H1 (cell line): ENCODE measurements at regions not wholly inside any gene's neighbourhood (a gene's known extent, or its start where the extent isn't known, plus 50 kb on each side); places are given as distances from the start of the nearest gene placed in this dataset.

ENCODE experiments used
- CTCF ChIA-PET: fragments of 300-600 bp; sonication (Branson Sonifier 250); formaldehyde crosslinking; loops from one replicate; lab custom pipeline; 2021; ENCODE audit not compliant: partially characterized antibody; lab: Charles Lee
- POLR2A ChIA-PET: fragments of 300-600 bp; sonication (Branson Sonifier 250); formaldehyde crosslinking; loops from one replicate; lab custom pipeline; 2021; ENCODE audit warnings: inconsistent platforms; ENCODE audit not compliant: partially characterized antibody; lab: Charles Lee
- DNase-seq, 2 experiments: peaks; one replicate each; pipeline versions ENCODE4 v3.0.0 to v3.0.0-alpha.2; 2010 to 2022; ENCODE audit warnings: low spot score in 2 of 2, low read depth in 1 of 2, mixed read lengths in 1 of 2
- FAIRE-seq: peaks from 2 replicates; lab custom pipeline; 2011; peaks lifted over from hg19 to GRCh38; lab: Jason Lieb, UNC
- H2AFZ ChIP-seq: 2 replicates; pipeline ENCODE4 v1.8.1; 2012; ENCODE audit warnings: low read length, inconsistent platforms
- H2AK5ac ChIP-seq: 2 replicates; pipeline ENCODE4 v1.6.1; 2013; ENCODE audit warnings: low read depth, low read length
- H2BK120ac ChIP-seq: replicated peaks from 2 replicates; pipeline ENCODE3; 2013; ENCODE audit warnings: low read depth, low read length, inconsistent platforms
- H2BK12ac ChIP-seq: 2 replicates; pipeline ENCODE4 v1.6.1; 2013; ENCODE audit warnings: low read depth, low read length
- H2BK15ac ChIP-seq: 2 replicates; pipeline ENCODE4 v1.6.1; 2013; ENCODE audit warnings: low read length
- H2BK20ac ChIP-seq: 2 replicates; pipeline ENCODE4 v1.6.1; 2013; ENCODE audit warnings: low read length
- H2BK5ac ChIP-seq: 2 replicates; pipeline ENCODE4 v1.6.1; 2013; ENCODE audit warnings: low read depth, low read length
- H3K14ac ChIP-seq: 2 replicates; pipeline ENCODE4 v1.6.1; 2013; ENCODE audit warnings: inconsistent platforms; ENCODE audit not compliant: insufficient read length
- H3K18ac ChIP-seq: 2 replicates; pipeline ENCODE4 v1.6.1; 2013; ENCODE audit warnings: low read length; ENCODE audit errors: extremely low read depth
- H3K23ac ChIP-seq: 2 replicates; pipeline ENCODE4 v1.6.1; 2013; ENCODE audit warnings: inconsistent platforms; ENCODE audit not compliant: insufficient read length
- H3K23me2 ChIP-seq: 2 replicates; pipeline ENCODE4 v1.6.1; 2013; ENCODE audit warnings: low read depth, low read length
- H3K27ac ChIP-seq: 2 replicates; pipeline ENCODE4 v1.6.1; 2011; ENCODE audit warnings: low read depth, low read length, inconsistent platforms
- H3K27me3 ChIP-seq, 4 experiments: replicated peaks in 1 of 4; 1 replicate in 1 of 4; 2 replicates in 3 of 4; pipeline versions ENCODE4 v1.6.1 to v1.8.1; 2011 to 2013; ENCODE audit warnings: low read length in 3 of 4, mild to moderate bottlenecking in 3 of 4, inconsistent platforms in 2 of 4, mixed read lengths in 2 of 4, moderate library complexity in 1 of 4; ENCODE audit not compliant: control insufficient read depth in 3 of 4, insufficient read depth in 3 of 4; ENCODE audit errors: extremely low read depth in 1 of 4
- H3K36me3 ChIP-seq, 4 experiments: 2 replicates each; pipeline versions ENCODE4 v1.6.1 to v1.8.1; 2011 to 2013; ENCODE audit warnings: mild to moderate bottlenecking in 4 of 4, low read length in 3 of 4, moderate library complexity in 2 of 4, control low read depth in 1 of 4, inconsistent platforms in 1 of 4; ENCODE audit not compliant: insufficient read depth in 4 of 4, control insufficient read depth in 2 of 4
- H3K4ac ChIP-seq: replicated peaks from 2 replicates; pipeline ENCODE3; 2013; ENCODE audit warnings: low read length, low read depth, mixed read lengths, inconsistent platforms; ENCODE audit not compliant: insufficient read length
- H3K4me1 ChIP-seq, 4 experiments: replicated peaks in 1 of 4; 1 replicate in 1 of 4; 2 replicates in 3 of 4; pipeline versions ENCODE4 v1.6.1 to v1.8.1; 2011 to 2013; ENCODE audit warnings: low read length in 3 of 4, inconsistent platforms in 2 of 4, mixed read lengths in 1 of 4; ENCODE audit not compliant: insufficient read depth in 4 of 4, control insufficient read depth in 3 of 4
- H3K4me2 ChIP-seq, 2 experiments: 2 replicates each; pipeline versions ENCODE4 v1.6.1 to v1.8.1; 2011 to 2013; ENCODE audit warnings: low read depth in 2 of 2, low read length in 2 of 2, control low read depth in 1 of 2, inconsistent platforms in 1 of 2, mild to moderate bottlenecking in 1 of 2; ENCODE audit not compliant: insufficient read depth in 1 of 2
- H3K4me3 ChIP-seq, 4 experiments: fragments of 200-600, 300-600 bp in 1 of 4; sonication (generic), shearing (Covaris generic), sonication (Bioruptor Twin) in 1 of 4; 2 replicates each; pipeline versions ENCODE4 v1.5.1 to v1.8.1; 2011 to 2016; ENCODE audit warnings: low read length in 4 of 4, low read depth in 3 of 4, control low read depth in 2 of 4, inconsistent platforms in 2 of 4, mild to moderate bottlenecking in 2 of 4, mixed read lengths in 1 of 4, moderate library complexity in 1 of 4; ENCODE audit not compliant: insufficient read depth in 2 of 4; ENCODE audit errors: extremely low read depth in 1 of 4
- H3K56ac ChIP-seq: replicated peaks from 2 replicates; pipeline ENCODE3; 2013; ENCODE audit warnings: low read depth, mild to moderate bottlenecking, mixed read lengths, low read length, inconsistent platforms; ENCODE audit not compliant: insufficient read length
- H3K79me1 ChIP-seq: 2 replicates; pipeline ENCODE4 v1.6.1; 2013; ENCODE audit warnings: low read depth, low read length, control low read depth
- H3K79me2 ChIP-seq, 2 experiments: 2 replicates each; pipeline versions ENCODE4 v1.6.1 to v1.8.1; 2012 to 2013; ENCODE audit warnings: low read length in 2 of 2, mild to moderate bottlenecking in 2 of 2, inconsistent platforms in 1 of 2; ENCODE audit not compliant: insufficient read depth in 2 of 2, control insufficient read depth in 1 of 2
- H3K9ac ChIP-seq, 4 experiments: replicated peaks in 1 of 4; 1 replicate in 1 of 4; 2 replicates in 3 of 4; pipeline versions ENCODE4 v1.6.1 to v1.8.1; 2011 to 2013; ENCODE audit warnings: low read depth in 3 of 4, low read length in 3 of 4, control low read depth in 2 of 4, mild to moderate bottlenecking in 2 of 4, moderate library complexity in 2 of 4, inconsistent platforms in 1 of 4; ENCODE audit errors: extremely low read depth in 1 of 4
- H3K9me3 ChIP-seq, 2 experiments: 2 replicates each; pipeline versions ENCODE4 v1.6.1 to v1.8.1; 2012 to 2013; ENCODE audit warnings: mild to moderate bottlenecking in 2 of 2, moderate library complexity in 2 of 2, control low read depth in 1 of 2, inconsistent platforms in 1 of 2, low read depth in 1 of 2, low read length in 1 of 2, mixed read lengths in 1 of 2; ENCODE audit not compliant: insufficient read depth in 2 of 2
- H4K20me1 ChIP-seq, 2 experiments: replicated peaks in 1 of 2; 2 replicates each; pipeline versions ENCODE3 to v1.8.1; 2011 to 2013; ENCODE audit warnings: inconsistent platforms in 2 of 2, low read length in 2 of 2, mild to moderate bottlenecking in 1 of 2; ENCODE audit not compliant: insufficient read depth in 2 of 2, control insufficient read depth in 1 of 2
- H4K5ac ChIP-seq: 2 replicates; pipeline ENCODE4 v1.6.1; 2013; ENCODE audit warnings: low read length, low read depth, mixed read lengths, inconsistent platforms; ENCODE audit not compliant: insufficient read length
- H4K8ac ChIP-seq: 2 replicates; pipeline ENCODE4 v1.8.0; 2013; ENCODE audit warnings: mild to moderate bottlenecking, moderate library complexity, low read length, inconsistent platforms; ENCODE audit not compliant: insufficient read depth; ENCODE audit errors: extremely low read depth
- H4K91ac ChIP-seq: replicated peaks from 2 replicates; pipeline ENCODE3; 2013; ENCODE audit warnings: low read length, mixed read lengths, inconsistent platforms; ENCODE audit not compliant: insufficient read length
- CHD1 ChIP-seq: IDR thresholded peaks from 2 replicates; pipeline ENCODE4 v1.6.1; 2012; ENCODE audit warnings: low read depth, low read length, improper control_type of control experiment
- GABPA ChIP-seq: IDR thresholded peaks from 2 replicates; pipeline ENCODE4 v1.6.1; 2011; ENCODE audit warnings: mild to moderate bottlenecking, low read length, moderate library complexity, borderline replicate concordance; ENCODE audit not compliant: insufficient read depth
- HDAC2 ChIP-seq, 2 experiments: fragments of 300-600 bp in 1 of 2; sonication (generic) in 1 of 2; IDR thresholded peaks; 2 replicates each; pipeline ENCODE4 v1.6.1; 2011 to 2012; ENCODE audit warnings: low read depth in 2 of 2, low read length in 2 of 2, mild to moderate bottlenecking in 2 of 2, moderate library complexity in 2 of 2, borderline replicate concordance in 1 of 2, inconsistent platforms in 1 of 2
- JUN ChIP-seq: IDR thresholded peaks from 2 replicates; pipeline ENCODE4 v1.6.1; 2011; ENCODE audit warnings: low read depth, mild to moderate bottlenecking, improper control_type of control experiment, low read length
- KDM5A ChIP-seq: fragments of 200-600 bp; IDR thresholded peaks from 2 replicates; pipeline ENCODE4 v1.7.1; 2012; ENCODE audit warnings: mild to moderate bottlenecking, low read length, inconsistent platforms, mixed read lengths
- NANOG ChIP-seq: IDR thresholded peaks from 2 replicates; pipeline ENCODE4 v1.6.1; 2011; ENCODE audit warnings: low read length, low read depth, mild to moderate bottlenecking, inconsistent platforms; ENCODE audit not compliant: insufficient read depth, poor library complexity, severe bottlenecking
- PHF8 ChIP-seq: fragments of 200-600 bp; sonication (generic); conservative IDR thresholded peaks from 2 replicates; pipeline ENCODE4 v1.7.1; 2012; ENCODE audit warnings: low read depth, mild to moderate bottlenecking, inconsistent platforms, low read length, moderate library complexity
- POLR2A ChIP-seq, 2 experiments: IDR thresholded peaks; 1 replicate in 1 of 2; 2 replicates in 1 of 2; pipeline ENCODE4 v1.6.1; 2011; ENCODE audit warnings: low read depth in 2 of 2, low read length in 2 of 2, mild to moderate bottlenecking in 2 of 2; ENCODE audit errors: control extremely low read depth in 1 of 2
- SAP30 ChIP-seq: fragments of 300-600 bp; sonication (generic); IDR thresholded peaks from 2 replicates; pipeline ENCODE4 v1.7.1; 2012; ENCODE audit warnings: low read length, moderate library complexity, mild to moderate bottlenecking, inconsistent platforms; ENCODE audit not compliant: insufficient read depth, insufficient replicate concordance
- SIX5 ChIP-seq: IDR thresholded peaks from 2 replicates; pipeline ENCODE4 v1.6.1; 2011; ENCODE audit warnings: mild to moderate bottlenecking, low read depth, low read length
- SP1 ChIP-seq: IDR thresholded peaks from 2 replicates; pipeline ENCODE4 v1.6.1; 2011; ENCODE audit warnings: low read depth, low read length
- SRF ChIP-seq: IDR thresholded peaks from 2 replicates; pipeline ENCODE4 v1.6.1; 2011; ENCODE audit warnings: mild to moderate bottlenecking, low read depth, low read length, moderate library complexity
- TBP ChIP-seq: IDR thresholded peaks from 2 replicates; pipeline ENCODE4 v1.6.1; 2011; ENCODE audit warnings: low read depth, low read length, improper control_type of control experiment
- TEAD4 ChIP-seq: IDR thresholded peaks from 2 replicates; pipeline ENCODE4 v1.6.1; 2012; ENCODE audit warnings: low read depth, low read length, inconsistent platforms, mixed read lengths
- WGBS, 2 experiments: shearing (Covaris generic) in 1 of 2; methylation state at CpG; one replicate each; pipeline versions ENCODE4 v1.1.6 to v1.1.7; 2013 to 2015; ENCODE audit warnings: low lambda C conversion rate in 2 of 2, mixed read lengths in 2 of 2, inconsistent platforms in 1 of 2, low coverage in 1 of 2, missing lambda C conversion rate in 1 of 2; ENCODE audit not compliant: insufficient replicate concordance in 2 of 2, insufficient coverage in 1 of 2, insufficient read length in 1 of 2; ENCODE audit errors: extremely low coverage in 1 of 2, missing lambda C conversion rate in 1 of 2; 5-methylcytosine and 5-hydroxymethylcytosine counted together

DNA sequence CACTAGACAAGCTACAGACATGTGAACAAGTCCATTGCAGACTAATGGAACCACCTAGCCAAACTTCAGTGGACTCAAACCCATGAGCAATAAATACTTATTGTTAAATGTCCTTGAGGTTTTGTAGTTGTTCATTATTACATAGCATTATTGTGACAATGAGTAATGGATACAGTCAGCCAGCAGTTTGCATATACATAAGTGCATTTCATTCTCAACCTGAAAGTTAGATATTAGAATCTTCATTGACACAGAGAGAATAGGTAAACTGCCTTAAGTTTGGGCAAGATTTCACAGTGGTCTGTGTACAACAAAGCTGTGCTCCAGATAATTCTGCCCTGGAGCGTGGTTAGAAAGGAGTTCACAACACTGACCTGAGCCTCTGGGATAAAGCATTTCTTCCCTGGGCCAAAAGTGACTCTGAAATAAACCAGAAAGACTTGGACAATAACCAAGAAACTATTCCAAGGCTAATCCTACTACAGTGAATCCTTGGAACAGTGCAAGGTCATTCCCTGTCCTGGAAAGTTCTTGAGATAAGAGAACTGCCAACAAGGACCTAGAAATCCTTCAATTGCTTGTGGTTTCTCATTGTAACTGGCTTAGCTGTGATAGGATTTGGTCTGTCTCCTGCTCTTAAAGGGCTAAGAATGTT lies 225.5 kb upstream of the STT3B start:
- Histone ChIP-seq H3K79me1 (no peaks in the 10 kb centered on the region), H3K4me3 (no peak overlapping the region), H3K23ac (no peak overlapping the region), H2AK5ac (no peak overlapping the region), H3K14ac (no peak overlapping the region), H2BK15ac (no peak overlapping the region), H3K9me3 (no peaks in the 10 kb centered on the region), H4K8ac (no peak overlapping the region), H2BK5ac (no peak overlapping the region), H3K27me3 (no peaks in the 10 kb centered on the region), H2AFZ (no peak overlapping the region), H3K18ac (no peak overlapping the region), H3K79me2 (no peaks in the 10 kb centered on the region), H4K20me1 (no peaks in the 10 kb centered on the region), H3K4me1 (no peaks in the 10 kb centered on the region), H2BK20ac (no peak overlapping the region), H3K4ac (no peak overlapping the region), H3K4me2 (no peak overlapping the region), H4K5ac (no peak overlapping the region), H3K27ac (no peak overlapping the region), H3K9ac (no peak overlapping the region), H4K91ac (no peak overlapping the region), H2BK12ac (no peak overlapping the region), H3K56ac (no peak overlapping the region), H2BK120ac (no peak overlapping the region), H3K23me2 (peaks cover 1% of the 10 kb centered on the region; the same call in 1 of the 2 replicates), H3K36me3 (no peaks in the 10 kb centered on the region)
- ChIA-PET POLR2A (no interaction called here), CTCF (interaction anchor here (0.6 to 0.9 kb wide), 2 partner anchors 13 to 376 kb away, joined by 3 read pairs; no protein-coding TSS in a partner anchor)
- WGBS, 2 experiments = 100% methylated on average over 1 of the region's 1 CpG; no CpG with 5 or more reads in 1 of the 2 experiments
- DNase-seq = no peak
- no peak for FAIRE-seq
- TF ChIP-seq SP1 = no peak
- TF ChIP-seq KDM5A = no peak
- no peak for TF ChIP-seq NANOG
- no peak for TF ChIP-seq TEAD4
- TF ChIP-seq CHD1 = no peak
- no peak for TF ChIP-seq POLR2A (IDR thresholded peaks at IDR 0.05; ENCODE audit: control extremely low read depth in 1 of 2, low read depth in 2 of 2, low read length in 2 of 2)
- TF ChIP-seq PHF8 = no peak
- TF ChIP-seq JUN = no peak
- no peak for TF ChIP-seq SIX5
- TF ChIP-seq TBP = no peak
- no peak for TF ChIP-seq HDAC2 (IDR thresholded peaks at IDR 0.05; ENCODE audit: borderline replicate concordance in 1 of 2, low read depth in 2 of 2, low read length in 2 of 2)
- no peak for TF ChIP-seq SRF
- TF ChIP-seq GABPA = no peak
- TF ChIP-seq SAP30 = no peak
